ENCODE measurements at regions not wholly inside any gene's neighbourhood (a gene's known extent, or its start where the extent isn't known, plus 50 kb on each side); places are given as distances from the start of the nearest gene placed in this dataset.

GRCh38 chrX:151088221-151088620 lies 88.2 kb upstream of the GPR50 start:
- H2BK20ac ChIP-seq (ENCODE audit: low read depth, low read length, poor library complexity, severe bottlenecking) = no peak overlapping the region
- H4K91ac ChIP-seq (ENCODE audit: insufficient read length, low read depth, low read length) = no peak overlapping the region
- WGBS (ENCODE audit: extremely low coverage, insufficient read length, low lambda C conversion rate) = no CpG with 5 or more reads among the region's 3 CpGs
- no peak overlapping the region for H3K18ac ChIP-seq (ENCODE audit: insufficient read length, low read depth, low read length)
- H3K9me3 ChIP-seq (ENCODE audit: control insufficient read depth, low read depth, low read length) = no peaks in the 10 kb centered on the region
- no peak overlapping the region for H2BK12ac ChIP-seq (ENCODE audit: insufficient read length, low read depth, low read length)
- Mint-ChIP-seq H3K4me3 (no peak overlapping the region), H3K27ac (no peak overlapping the region), H3K4me1 (no peaks in the 10 kb centered on the region), H3K36me3 (ENCODE audit: insufficient read depth in 1 of 3, low read depth in 3 of 3) (no peaks in the 10 kb centered on the region; a peak in 1 of 7 replicates), H3K27me3 (ENCODE audit: low read depth) (peaks cover 19% of the 10 kb centered on the region), H3K9me3 (peaks cover 38 to 52% of the 10 kb centered on the region in 2 experiments)
- H2AFZ ChIP-seq (ENCODE audit: low read length) = no peak overlapping the region
- no peak overlapping the region for H2BK15ac ChIP-seq (ENCODE audit: low read depth, low read length)
- no peak overlapping the region for H4K8ac ChIP-seq (replicated peaks; ENCODE audit: insufficient read length, low read depth, low read length)
- H4K5ac ChIP-seq (ENCODE audit: insufficient read length, low read depth, low read length) = no peak overlapping the region
- no peak overlapping the region for H3K4ac ChIP-seq (ENCODE audit: low read depth, low read length)
- no peaks in the 10 kb centered on the region for H3K4me1 ChIP-seq (ENCODE audit: insufficient read depth, low read length)
- no peaks in the 10 kb centered on the region for H4K20me1 ChIP-seq (ENCODE audit: control insufficient read depth, insufficient read depth, insufficient read length)
- H3K4me2 ChIP-seq (ENCODE audit: insufficient read depth, insufficient read length, low read length) = no peak overlapping the region
- H3T11ph ChIP-seq (ENCODE audit: low read length) = no peak overlapping the region
- no peaks in the 10 kb centered on the region; the same call in 1 of the 2 replicates for H3K27me3 ChIP-seq (ENCODE audit: insufficient read depth, low read length)
- no peak overlapping the region for H3K27ac ChIP-seq (ENCODE audit: insufficient read length, low read depth, low read length)
- H3K14ac ChIP-seq (ENCODE audit: insufficient read depth, low read length) = no peak overlapping the region
- H3K79me2 ChIP-seq (ENCODE audit: insufficient read depth, low read length) = no peaks in the 10 kb centered on the region
- H3K56ac ChIP-seq (ENCODE audit: insufficient read length, low read depth, low read length) = no peak overlapping the region
- H2AK5ac ChIP-seq (ENCODE audit: insufficient read length, low read length) = no peak overlapping the region
- no peak overlapping the region for H3K9ac ChIP-seq (ENCODE audit: extremely low read depth, insufficient read length, low read length)
- H2BK120ac ChIP-seq (ENCODE audit: low read depth, low read length, poor library complexity, severe bottlenecking) = no peak overlapping the region
- no peak for TF ChIP-seq CTCF (conservative IDR thresholded peaks at IDR 0.05)
- no peak overlapping the region for H3K23ac ChIP-seq (ENCODE audit: insufficient read length, low read depth, low read length)
- H2BK5ac ChIP-seq (ENCODE audit: insufficient read length, low read length) = no peak overlapping the region
- H3K79me1 ChIP-seq (ENCODE audit: insufficient read depth, low read depth, low read length, poor library complexity, severe bottlenecking) = no peaks in the 10 kb centered on the region
- H3K23me2 ChIP-seq (ENCODE audit: insufficient read length, low read depth, low read length, poor library complexity, severe bottlenecking) = no peaks in the 10 kb centered on the region
- no peak for DNase-seq

Measured in H9 (cell line).